PC-9 (cell line): ENCODE measurements at regions not wholly inside any gene's neighbourhood (a gene's known extent, or its start where the extent isn't known, plus 50 kb on each side); places are given as distances from the start of the nearest gene placed in this dataset.

Experiments
- BruUV-seq: library from RNA; stranded (reverse); fragments of 400-500 nt; replicated peaks from 2 replicates; lab custom pipeline; 2021; lab: Mats Ljungman, UMichigan
- CTCF ChIA-PET: fragments of 300-600 bp; sonication (Branson Sonifier 250); formaldehyde crosslinking; loops from one replicate; lab custom pipeline; 2022; ENCODE audit warnings: antibody characterized with exemption; lab: Charles Lee
- POLR2A ChIA-PET: fragments of 300-600 bp; sonication (Branson Sonifier 250); formaldehyde crosslinking; loops from one replicate; lab custom pipeline; 2022; ENCODE audit warnings: antibody characterized with exemption; ENCODE audit not compliant: unreplicated experiment; lab: Charles Lee
- DNase-seq, 2 experiments: peaks; one replicate each; pipeline versions ENCODE4 v3.0.0 to v3.0.0-alpha.2; 2015 to 2022; ENCODE audit warnings: mixed read lengths in 1 of 2
- H2AFZ ChIP-seq: fragments of 200-600 bp; sonication (generic); 2 replicates; pipeline ENCODE4 v1.8.1; 2017; ENCODE audit warnings: antibody characterized with exemption
- H3F3A ChIP-seq: fragments of 200-600 bp; sonication (generic); 2 replicates; pipeline ENCODE4 v1.8.1; 2017; ENCODE audit warnings: antibody characterized with exemption, mild to moderate bottlenecking, low read depth; ENCODE audit not compliant: insufficient read depth
- H3K27ac ChIP-seq: fragments of 200-600 bp; sonication (generic); 2 replicates; pipeline ENCODE4 v1.6.1; 2016; ENCODE audit warnings: mixed run types
- H3K27me3 ChIP-seq: fragments of 200-600 bp; sonication (generic); 2 replicates; pipeline ENCODE4 v1.6.1; 2016; ENCODE audit warnings: low read depth, mixed run types; ENCODE audit not compliant: insufficient read depth
- H3K36me3 ChIP-seq: fragments of 200-600 bp; sonication (generic); 2 replicates; pipeline ENCODE4 v1.6.1; 2016; ENCODE audit warnings: low read depth, mixed run types
- H3K4me1 ChIP-seq: fragments of 200-600 bp; sonication (generic); replicated peaks from 2 replicates; pipeline ENCODE4 v1.6.1; 2016; ENCODE audit warnings: mixed run types; ENCODE audit not compliant: insufficient read depth
- H3K4me2 ChIP-seq: fragments of 200-600 bp; sonication (generic); 2 replicates; pipeline ENCODE4 v1.6.1; 2017; ENCODE audit warnings: mixed run types
- H3K4me3 ChIP-seq: fragments of 200-600 bp; sonication (generic); 2 replicates; pipeline ENCODE4 v1.6.1; 2016; ENCODE audit warnings: mixed run types
- H3K79me2 ChIP-seq: fragments of 200-600 bp; sonication (generic); 2 replicates; pipeline ENCODE4 v1.6.1; 2017; ENCODE audit warnings: low read depth, mixed run types
- H3K9me2 ChIP-seq: fragments of 200-600 bp; sonication (generic); 2 replicates; pipeline ENCODE4 v1.8.1; 2017; ENCODE audit warnings: mild to moderate bottlenecking; ENCODE audit not compliant: insufficient read depth
- H3K9me3 ChIP-seq: fragments of 200-600 bp; sonication (generic); 2 replicates; pipeline ENCODE4 v1.8.1; 2016; ENCODE audit warnings: low read depth; ENCODE audit not compliant: insufficient read depth
- H4K20me1 ChIP-seq: fragments of 200-600 bp; sonication (generic); 2 replicates; pipeline ENCODE4 v1.8.1; 2017; ENCODE audit not compliant: insufficient read depth
- EZH2 ChIP-seq: fragments of 200-600 bp; sonication (generic); IDR thresholded peaks from 2 replicates; pipeline ENCODE4 v1.8.0; 2017; ENCODE audit warnings: antibody characterized with exemption, low read depth
- intact Hi-C: fragments of 100-400 bp; cut with micrococcal nuclease; formaldehyde crosslinking; loops from one replicate; pipeline ENCODE4 v1.10.0; 2022; ENCODE audit not compliant: unreplicated experiment
- TF ChIP-seq, protein P1 (sequence below): fragments of 200-600 bp; sonication (generic); conservative IDR thresholded peaks from 2 replicates; pipeline ENCODE4 v1.6.1; 2017; ENCODE audit warnings: mixed run types, antibody characterized with exemption, mild to moderate bottlenecking, moderate library complexity

DNA sequence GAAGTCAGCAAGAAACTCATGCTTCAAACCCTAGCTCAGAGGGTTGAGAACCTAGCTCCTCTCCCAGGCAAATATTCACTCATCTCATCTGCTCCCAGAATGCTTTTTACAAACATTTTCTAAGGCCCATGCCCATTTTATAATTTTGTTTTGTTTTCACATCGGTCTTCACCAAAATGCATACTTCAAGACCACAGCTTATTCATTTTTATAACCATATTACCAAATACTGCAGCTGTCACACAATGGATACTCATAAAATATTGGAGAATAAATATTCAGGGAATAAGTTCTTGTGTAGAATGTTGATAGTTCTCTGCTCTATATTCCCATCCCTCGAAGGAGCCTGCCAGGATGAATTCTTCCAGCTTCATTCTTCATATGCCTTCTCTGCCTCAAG, 50.8 kb upstream of the HOXC13 start:
- Histone ChIP-seq H3K4me1 (no peaks in the 10 kb centered on the region), H4K20me1 (no peaks in the 10 kb centered on the region), H3K27me3 (no peaks in the 10 kb centered on the region), H3K9me2 (no peaks in the 10 kb centered on the region; the same call in 1 of the 2 replicates), H3K9me3 (no peaks in the 10 kb centered on the region), H3K79me2 (no peaks in the 10 kb centered on the region), H2AFZ (no peak overlapping the region), H3K4me2 (no peak overlapping the region), H3K36me3 (no peaks in the 10 kb centered on the region), H3K4me3 (no peak overlapping the region), H3F3A (no peaks in the 10 kb centered on the region), H3K27ac (no peak overlapping the region)
- no TSS peak for BruUV-seq
- ChIA-PET POLR2A (interaction anchor here (0.5 to 0.7 kb wide), 3 partner anchors 12 to 1112 kb away, joined by 3 to 5 read pairs (median 4); no protein-coding TSS in a partner anchor), CTCF (no interaction called here)
- intact Hi-C loops: loop anchor here (5.0 kb wide), 1 partner anchor 34 kb away; no protein-coding TSS in a partner anchor
- DNase-seq: no peak
- TF ChIP-seq, protein P1, sequence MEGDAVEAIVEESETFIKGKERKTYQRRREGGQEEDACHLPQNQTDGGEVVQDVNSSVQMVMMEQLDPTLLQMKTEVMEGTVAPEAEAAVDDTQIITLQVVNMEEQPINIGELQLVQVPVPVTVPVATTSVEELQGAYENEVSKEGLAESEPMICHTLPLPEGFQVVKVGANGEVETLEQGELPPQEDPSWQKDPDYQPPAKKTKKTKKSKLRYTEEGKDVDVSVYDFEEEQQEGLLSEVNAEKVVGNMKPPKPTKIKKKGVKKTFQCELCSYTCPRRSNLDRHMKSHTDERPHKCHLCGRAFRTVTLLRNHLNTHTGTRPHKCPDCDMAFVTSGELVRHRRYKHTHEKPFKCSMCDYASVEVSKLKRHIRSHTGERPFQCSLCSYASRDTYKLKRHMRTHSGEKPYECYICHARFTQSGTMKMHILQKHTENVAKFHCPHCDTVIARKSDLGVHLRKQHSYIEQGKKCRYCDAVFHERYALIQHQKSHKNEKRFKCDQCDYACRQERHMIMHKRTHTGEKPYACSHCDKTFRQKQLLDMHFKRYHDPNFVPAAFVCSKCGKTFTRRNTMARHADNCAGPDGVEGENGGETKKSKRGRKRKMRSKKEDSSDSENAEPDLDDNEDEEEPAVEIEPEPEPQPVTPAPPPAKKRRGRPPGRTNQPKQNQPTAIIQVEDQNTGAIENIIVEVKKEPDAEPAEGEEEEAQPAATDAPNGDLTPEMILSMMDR: no peak
- no peak for TF ChIP-seq EZH2
